WTC11 (cell line): ENCODE measurements at regions not wholly inside any gene's neighbourhood (a gene's known extent, or its start where the extent isn't known, plus 50 kb on each side); places are given as distances from the start of the nearest gene placed in this dataset.

Experiments used
- CREB1 ChIP-seq: sonication (generic); formaldehyde crosslinking; IDR thresholded peaks from 2 replicates; pipeline ENCODE4 v1.8.0; 2023; ENCODE audit warnings: mild to moderate bottlenecking, missing genetic modification reagents
- CTCF ChIP-seq: fragments of 200-600 bp; IDR thresholded peaks from 2 replicates; pipeline ENCODE4 v1.8.0; 2022; ENCODE audit warnings: antibody characterized with exemption
- E2F1 ChIP-seq: sonication (generic); formaldehyde crosslinking; IDR thresholded peaks from 2 replicates; pipeline ENCODE4 v1.8.0; 2022; ENCODE audit warnings: mild to moderate bottlenecking, missing genetic modification reagents
- ETV6 ChIP-seq: sonication (generic); formaldehyde crosslinking; IDR thresholded peaks from 2 replicates; pipeline ENCODE4 v1.8.1; 2022; ENCODE audit warnings: mild to moderate bottlenecking, missing genetic modification reagents
- FOXK1 ChIP-seq: sonication (generic); formaldehyde crosslinking; IDR thresholded peaks from 2 replicates; pipeline ENCODE4 v1.8.0; 2022; ENCODE audit warnings: mild to moderate bottlenecking, moderate library complexity, missing genetic modification reagents
- MXD4 ChIP-seq: fragments of 250-450 bp; sonication (Bioruptor Pico); IDR thresholded peaks from 2 replicates; pipeline ENCODE4 v1.8.0; 2021; ENCODE audit warnings: mild to moderate bottlenecking, moderate library complexity, borderline replicate concordance
- USF1 ChIP-seq: sonication (generic); formaldehyde crosslinking; IDR thresholded peaks from 2 replicates; pipeline ENCODE4 v1.8.0; 2022; ENCODE audit warnings: mild to moderate bottlenecking, missing genetic modification reagents
- ZNF138 ChIP-seq: sonication (generic); formaldehyde crosslinking; conservative IDR thresholded peaks from 2 replicates; pipeline ENCODE4 v1.8.1; 2022; ENCODE audit warnings: mild to moderate bottlenecking, moderate library complexity, missing genetic modification reagents
- ZNF232 ChIP-seq: sonication (generic); formaldehyde crosslinking; IDR thresholded peaks from 2 replicates; pipeline ENCODE4 v1.8.0; 2022; ENCODE audit warnings: mild to moderate bottlenecking, missing genetic modification reagents
- ZNF317 ChIP-seq: sonication (generic); formaldehyde crosslinking; IDR thresholded peaks from 2 replicates; pipeline ENCODE4 v1.8.1; 2023; ENCODE audit warnings: low read depth, mild to moderate bottlenecking, moderate library complexity, missing genetic modification reagents, borderline replicate concordance

GRCh38 chr2:183592271-183592670, 468.0 kb downstream of the NUP35 start:
- TF ChIP-seq ETV6 (CRISPR knock-in tag) (no peak), ZNF138 (CRISPR knock-in tag) (no peak), ZNF232 (CRISPR knock-in tag) (no peak), E2F1 (no peak), CTCF (no peak), USF1 (CRISPR knock-in tag) (no peak), ZNF317 (no peak), MXD4 (CRISPR knock-in tag) (no peak), CREB1 (CRISPR knock-in tag) (no peak), FOXK1 (CRISPR knock-in tag) (no peak)
